ENCODE measurements at regions not wholly inside any gene's neighbourhood (a gene's known extent, or its start where the extent isn't known, plus 50 kb on each side); places are given as distances from the start of the nearest gene placed in this dataset.

GRCh38 chr5:106966686-106967315 lies 703.9 kb downstream of the EFNA5 start:
- DNase-seq = no peak

GRCh38 chr5:106964132-106964531 lies 706.6 kb downstream of the EFNA5 start:
- DNase-seq = no peak

GRCh38 chr5:106963630-106964029 lies 707.1 kb downstream of the EFNA5 start:
- DNase-seq = no peak

GRCh38 chr5:106962464-106963230 lies 708.1 kb downstream of the EFNA5 start:
- no peak for DNase-seq

GRCh38 chr5:106959387-106959786 lies 711.4 kb downstream of the EFNA5 start:
- DNase-seq = no peak

GRCh38 chr5:106957336-106957735 lies 713.4 kb downstream of the EFNA5 start:
- DNase-seq = no peak

GRCh38 chr5:106956886-106957285 lies 713.9 kb downstream of the EFNA5 start:
- DNase-seq = no peak

GRCh38 chr5:106956187-106956586 lies 714.5 kb downstream of the EFNA5 start:
- no peak for DNase-seq

- no peak for DNase-seq
These were observed 729.8 kb downstream of the EFNA5 start for GRCh38 chr5:106940986-106941385.

- DNase-seq = no peak
These were observed 730.4 kb downstream of the EFNA5 start for GRCh38 chr5:106940301-106940846.

GRCh38 chr5:106923409-106923808 lies 747.3 kb downstream of the EFNA5 start:
- no peak for DNase-seq

GRCh38 chr5:106921567-106921966 lies 749.2 kb downstream of the EFNA5 start:
- DNase-seq = no peak

- DNase-seq = no peak
These were observed 760.3 kb downstream of the EFNA5 start for GRCh38 chr5:106910486-106910885.

GRCh38 chr5:106909716-106910115 lies 761.0 kb downstream of the EFNA5 start:
- no peak for DNase-seq

- DNase-seq = no peak
These were observed 762.8 kb downstream of the EFNA5 start for GRCh38 chr5:106907979-106908378.

GRCh38 chr5:106906199-106906598 lies 764.5 kb downstream of the EFNA5 start:
- no peak for DNase-seq

- peak; percentile 68 for DNase-seq
These were observed 775.8 kb downstream of the EFNA5 start for GRCh38 chr5:106894964-106895363.

- no peak for DNase-seq
These were observed 788.7 kb downstream of the EFNA5 start for GRCh38 chr5:106882035-106882434.

GRCh38 chr5:106880656-106881055 lies 790.1 kb downstream of the EFNA5 start:
- DNase-seq = no peak

- DNase-seq = no peak
These were observed 792.9 kb downstream of the EFNA5 start for GRCh38 chr5:106877881-106878280.

- DNase-seq = peak; percentile 31
These were observed 794.0 kb downstream of the EFNA5 start for GRCh38 chr5:106876665-106877194.

GRCh38 chr5:106876298-106876622 lies 794.5 kb downstream of the EFNA5 start:
- DNase-seq = no peak

GRCh38 chr5:106875591-106876297 lies 795.0 kb downstream of the EFNA5 start:
- peak; percentile 62 for DNase-seq

GRCh38 chr5:106874974-106875373 lies 795.8 kb downstream of the EFNA5 start:
- DNase-seq = no peak

Measured in hematopoietic multipotent progenitor cell treated with erythropoietin and hydrocortisone succinate and interleukin-3 and kit ligand, for 4 days (in vitro differentiated cells).